ENCODE measurements at regions not wholly inside any gene's neighbourhood (a gene's known extent, or its start where the extent isn't known, plus 50 kb on each side); places are given as distances from the start of the nearest gene placed in this dataset.

- intact Hi-C loops (cut with micrococcal nuclease): loop anchor here (5.0 kb wide), 2 partner anchors 136 to 986 kb away; no protein-coding TSS in a partner anchor
- no peak for DNase-seq
- CTCF ChIA-PET: interaction anchor here (1.8 kb wide), 1 partner anchor 855 kb away, joined by 6 read pairs; no protein-coding TSS in a partner anchor
- Mint-ChIP-seq H3K4me3 (no peak overlapping the region), H3K9me3 (peaks cover 3% of the 10 kb centered on the region), H3K27ac (no peak overlapping the region), H3K4me1 (ENCODE audit: low read depth) (peaks cover 2% of the 10 kb centered on the region), H3K36me3 (ENCODE audit: low read depth) (no peaks in the 10 kb centered on the region), H3K27me3 (ENCODE audit: low read depth) (no peaks in the 10 kb centered on the region)
Measured at GRCh38 chr21:27703791-27704190, 736.9 kb upstream of the ADAMTS5 start.

- peak; percentile 80 for DNase-seq
Measured at GRCh38 chr21:27700974-27701614, 734.2 kb upstream of the ADAMTS5 start.

DNA sequence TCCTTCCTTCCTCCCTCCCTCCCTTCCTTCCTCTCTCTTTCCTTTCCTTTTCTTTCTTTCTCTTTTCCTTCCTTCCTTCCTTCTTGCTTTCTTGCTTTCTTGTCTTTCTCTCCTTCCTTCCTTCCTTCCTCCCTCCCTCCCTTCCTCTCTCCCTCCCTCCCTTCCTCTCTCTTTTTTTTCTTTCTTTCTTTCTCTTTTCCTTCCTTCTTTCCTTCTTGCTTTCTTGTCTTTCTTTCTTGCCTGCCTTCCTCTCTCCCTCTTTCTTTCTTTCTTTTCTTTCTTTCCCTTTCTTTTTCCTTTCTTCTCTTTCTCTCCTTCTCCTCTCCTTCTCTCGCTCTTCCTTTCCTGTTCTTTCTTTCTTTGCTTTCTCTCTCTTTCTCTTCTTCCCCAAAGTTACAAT lies 728.4 kb upstream of the ADAMTS5 start:
- Mint-ChIP-seq H3K36me3 (ENCODE audit: low read depth) (no peaks in the 10 kb centered on the region), H3K4me1 (ENCODE audit: low read depth) (no peaks in the 10 kb centered on the region), H3K27me3 (ENCODE audit: low read depth) (peaks cover 3% of the 10 kb centered on the region), H3K4me3 (no peak overlapping the region), H3K9me3 (no peaks in the 10 kb centered on the region), H3K27ac (no peak overlapping the region)
- intact Hi-C loops (cut with micrococcal nuclease): no loop called here
- CTCF ChIA-PET: no interaction called here
- DNase-seq: no peak

More at GRCh38 chr21:27700974-27701614, 734.2 kb upstream of the ADAMTS5 start:
- H3K4me1 Mint-ChIP-seq (ENCODE audit: low read depth): peaks cover 2% of the 10 kb centered on the region
- intact Hi-C loops (cut with micrococcal nuclease): loop anchor here (1.0 to 5.0 kb wide), 7 partner anchors 134 to 1044 kb away; no protein-coding TSS in a partner anchor
- H3K27me3 Mint-ChIP-seq (ENCODE audit: low read depth): no peaks in the 10 kb centered on the region
- no peaks in the 10 kb centered on the region for H3K9me3 Mint-ChIP-seq
- H3K27ac Mint-ChIP-seq: no peak overlapping the region
- CTCF ChIA-PET: interaction anchor here (1.1 to 1.8 kb wide), 5 partner anchors 28 to 1044 kb away, joined by 4 to 11 read pairs (median 7); no protein-coding TSS in a partner anchor
- H3K36me3 Mint-ChIP-seq (ENCODE audit: low read depth): no peaks in the 10 kb centered on the region
- no peak overlapping the region for H3K4me3 Mint-ChIP-seq

- no peaks in the 10 kb centered on the region for H3K4me1 Mint-ChIP-seq (ENCODE audit: low read depth)
- no peaks in the 10 kb centered on the region for H3K36me3 Mint-ChIP-seq (ENCODE audit: low read depth)
- intact Hi-C loops (cut with micrococcal nuclease): no loop called here
- peaks cover under 1% of the 10 kb centered on the region for H3K9me3 Mint-ChIP-seq
- no peak for DNase-seq
- H3K27ac Mint-ChIP-seq: no peak overlapping the region
- H3K27me3 Mint-ChIP-seq (ENCODE audit: low read depth): peaks cover 3% of the 10 kb centered on the region
- no peak overlapping the region for H3K4me3 Mint-ChIP-seq
- CTCF ChIA-PET: no interaction called here
Measured at GRCh38 chr21:27694667-27695066, 727.8 kb upstream of the ADAMTS5 start.

DNA sequence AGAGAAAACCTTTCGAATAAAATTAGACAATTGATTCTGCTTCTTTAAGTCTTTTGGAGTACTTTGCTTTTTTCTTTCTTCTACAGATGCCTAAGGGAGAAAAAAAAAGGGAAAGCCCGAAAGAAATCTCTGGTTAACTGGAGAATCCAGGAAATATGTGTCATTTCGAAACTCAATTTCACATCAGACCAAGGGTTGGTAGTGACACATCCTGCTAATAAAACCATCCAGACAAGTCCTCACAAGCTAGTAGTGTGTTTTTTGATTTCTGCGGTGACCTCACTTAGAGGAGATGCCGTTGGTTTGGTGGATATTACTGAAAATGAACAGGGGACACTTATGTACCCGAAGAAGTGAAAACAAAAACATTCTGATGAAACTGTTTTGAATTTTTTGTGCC lies 726.5 kb upstream of the ADAMTS5 start:
- CTCF ChIA-PET: no interaction called here
- Mint-ChIP-seq H3K4me3 (no peak overlapping the region), H3K4me1 (ENCODE audit: low read depth) (no peaks in the 10 kb centered on the region), H3K27ac (no peak overlapping the region), H3K9me3 (peaks cover 3% of the 10 kb centered on the region), H3K36me3 (ENCODE audit: low read depth) (no peaks in the 10 kb centered on the region), H3K27me3 (ENCODE audit: low read depth) (peaks cover 3% of the 10 kb centered on the region)
- intact Hi-C loops (cut with micrococcal nuclease): no loop called here
- no peak for DNase-seq

GRCh38 chr21:27691516-27691915 lies 724.6 kb upstream of the ADAMTS5 start:
- DNase-seq: no peak
- H3K4me3 Mint-ChIP-seq: no peak overlapping the region
- H3K9me3 Mint-ChIP-seq: peaks cover 4% of the 10 kb centered on the region
- no peaks in the 10 kb centered on the region for H3K4me1 Mint-ChIP-seq (ENCODE audit: low read depth)
- H3K27me3 Mint-ChIP-seq (ENCODE audit: low read depth): peaks cover 3% of the 10 kb centered on the region
- H3K27ac Mint-ChIP-seq: no peak overlapping the region
- H3K36me3 Mint-ChIP-seq (ENCODE audit: low read depth): no peaks in the 10 kb centered on the region
- CTCF ChIA-PET: no interaction called here
- intact Hi-C loops (cut with micrococcal nuclease): no loop called here

GRCh38 chr21:27691006-27691405 lies 724.1 kb upstream of the ADAMTS5 start:
- Mint-ChIP-seq H3K27me3 (ENCODE audit: low read depth) (peaks cover 3% of the 10 kb centered on the region), H3K36me3 (ENCODE audit: low read depth) (no peaks in the 10 kb centered on the region), H3K4me3 (no peak overlapping the region), H3K27ac (no peak overlapping the region), H3K9me3 (peaks cover 4% of the 10 kb centered on the region), H3K4me1 (ENCODE audit: low read depth) (no peaks in the 10 kb centered on the region)
- CTCF ChIA-PET: no interaction called here
- intact Hi-C loops (cut with micrococcal nuclease): no loop called here
- DNase-seq: no peak

DNA sequence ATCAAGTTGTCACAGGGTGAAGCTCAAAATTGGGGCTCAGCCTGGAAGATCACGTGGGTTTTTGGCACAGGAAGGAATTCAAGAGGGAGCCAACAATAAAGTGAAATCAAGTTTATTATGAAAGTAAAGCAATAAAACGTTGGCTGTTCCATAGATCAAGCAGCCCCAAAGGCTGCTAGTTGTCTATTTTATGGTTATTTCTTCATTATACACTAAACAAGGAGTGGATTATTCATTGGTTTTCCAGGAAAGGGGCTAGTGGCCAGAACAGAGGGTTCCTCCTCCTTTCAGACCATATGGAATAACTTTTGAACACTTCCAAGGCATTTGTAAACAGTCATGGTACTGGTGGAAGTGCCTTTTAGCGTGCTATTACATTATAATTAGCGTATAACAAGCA lies 723.5 kb upstream of the ADAMTS5 start:
- Mint-ChIP-seq H3K36me3 (ENCODE audit: low read depth) (no peaks in the 10 kb centered on the region), H3K4me1 (ENCODE audit: low read depth) (no peaks in the 10 kb centered on the region), H3K27ac (no peak overlapping the region), H3K27me3 (ENCODE audit: low read depth) (peaks cover 3% of the 10 kb centered on the region), H3K4me3 (no peak overlapping the region), H3K9me3 (peaks cover 4% of the 10 kb centered on the region)
- CTCF ChIA-PET: no interaction called here
- intact Hi-C loops (cut with micrococcal nuclease): no loop called here
- DNase-seq: no peak

GRCh38 chr21:27688773-27689172 lies 721.9 kb upstream of the ADAMTS5 start:
- no peak for DNase-seq
- no peak overlapping the region for H3K4me3 Mint-ChIP-seq
- H3K27me3 Mint-ChIP-seq (ENCODE audit: low read depth): peaks cover 3% of the 10 kb centered on the region
- intact Hi-C loops (cut with micrococcal nuclease): no loop called here
- no peak overlapping the region for H3K27ac Mint-ChIP-seq
- H3K36me3 Mint-ChIP-seq (ENCODE audit: low read depth): no peaks in the 10 kb centered on the region
- CTCF ChIA-PET: no interaction called here
- H3K4me1 Mint-ChIP-seq (ENCODE audit: low read depth): no peaks in the 10 kb centered on the region
- H3K9me3 Mint-ChIP-seq: peaks cover 4% of the 10 kb centered on the region

GRCh38 chr21:27683292-27683691 lies 716.4 kb upstream of the ADAMTS5 start:
- H3K36me3 Mint-ChIP-seq (ENCODE audit: low read depth): no peaks in the 10 kb centered on the region
- CTCF ChIA-PET: no interaction called here
- DNase-seq: no peak
- H3K4me1 Mint-ChIP-seq (ENCODE audit: low read depth): no peaks in the 10 kb centered on the region
- no peaks in the 10 kb centered on the region for H3K27me3 Mint-ChIP-seq (ENCODE audit: low read depth)
- intact Hi-C loops (cut with micrococcal nuclease): no loop called here
- H3K4me3 Mint-ChIP-seq: no peak overlapping the region
- peaks cover under 1% of the 10 kb centered on the region for H3K9me3 Mint-ChIP-seq
- no peak overlapping the region for H3K27ac Mint-ChIP-seq

- no peaks in the 10 kb centered on the region for H3K27me3 Mint-ChIP-seq (ENCODE audit: low read depth)
- no peaks in the 10 kb centered on the region for H3K9me3 Mint-ChIP-seq
- no peak overlapping the region for H3K4me3 Mint-ChIP-seq
- H3K36me3 Mint-ChIP-seq (ENCODE audit: low read depth): no peaks in the 10 kb centered on the region
- H3K4me1 Mint-ChIP-seq (ENCODE audit: low read depth): no peaks in the 10 kb centered on the region
- intact Hi-C loops (cut with micrococcal nuclease): no loop called here
- CTCF ChIA-PET: no interaction called here
- no peak for DNase-seq
- no peak overlapping the region for H3K27ac Mint-ChIP-seq
Measured at GRCh38 chr21:27681841-27682240, 715.0 kb upstream of the ADAMTS5 start.

- CTCF ChIA-PET: no interaction called here
- H3K27ac Mint-ChIP-seq: no peak overlapping the region
- no peaks in the 10 kb centered on the region for H3K9me3 Mint-ChIP-seq
- H3K36me3 Mint-ChIP-seq (ENCODE audit: low read depth): no peaks in the 10 kb centered on the region
- no peaks in the 10 kb centered on the region for H3K4me1 Mint-ChIP-seq (ENCODE audit: low read depth)
- DNase-seq: no peak
- H3K27me3 Mint-ChIP-seq (ENCODE audit: low read depth): no peaks in the 10 kb centered on the region
- intact Hi-C loops (cut with micrococcal nuclease): no loop called here
- H3K4me3 Mint-ChIP-seq: no peak overlapping the region
Measured at GRCh38 chr21:27681038-27681437, 714.1 kb upstream of the ADAMTS5 start.

DNA sequence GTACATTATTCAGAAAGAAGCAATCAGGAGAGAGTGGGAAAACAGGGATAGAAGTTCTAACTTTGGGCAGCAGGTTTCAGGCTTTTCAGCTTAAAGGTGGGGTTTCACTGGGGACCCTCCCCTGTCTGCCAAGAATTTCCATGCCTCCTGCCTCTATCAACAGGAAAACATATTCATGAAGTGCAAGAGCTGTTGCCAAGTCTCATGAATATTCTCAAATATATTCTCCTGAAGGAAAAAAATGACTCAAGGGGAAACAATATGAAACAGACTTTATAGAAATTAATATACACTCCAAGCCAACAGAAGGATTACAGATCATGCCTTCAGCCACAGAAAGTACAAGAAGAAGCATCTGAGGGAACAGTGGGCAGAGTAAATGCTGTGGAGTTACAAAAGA lies 713.3 kb upstream of the ADAMTS5 start:
- Mint-ChIP-seq H3K27ac (no peak overlapping the region), H3K27me3 (ENCODE audit: low read depth) (no peaks in the 10 kb centered on the region), H3K36me3 (ENCODE audit: low read depth) (no peaks in the 10 kb centered on the region), H3K4me3 (no peak overlapping the region), H3K9me3 (no peaks in the 10 kb centered on the region), H3K4me1 (ENCODE audit: low read depth) (no peaks in the 10 kb centered on the region)
- CTCF ChIA-PET: no interaction called here
- no peak for DNase-seq
- intact Hi-C loops (cut with micrococcal nuclease): no loop called here

All from activated naive CD4-positive, alpha-beta T cell treated with anti-CD3 and anti-CD28 coated beads for 36 hours (primary cell).